NCI-H2227 (cell line): ENCODE measurements at regions not wholly inside any gene's neighbourhood (a gene's known extent, or its start where the extent isn't known, plus 50 kb on each side); places are given as distances from the start of the nearest gene placed in this dataset.
A peak's percentile ranks its signal among the peaks of the same experiment; 100 is the strongest.
"Not testable (repeated sequence)": the region's sequence is repeated elsewhere in the genome, so short reads cannot be mapped to it uniquely, and the experiment has no call there.

ENCODE experiments used
- DNase-seq: peaks from one replicate; lab custom pipeline; 2025; ENCODE audit not compliant: unreplicated experiment; lab: John Stamatoyannopoulos, UW

- DNase-seq = no peak
Measured at GRCh38 chr3:81375921-81376320, 385.5 kb downstream of the GBE1 start.

- DNase-seq = no peak
Measured at GRCh38 chr3:81364411-81364810, 397.0 kb downstream of the GBE1 start.

GRCh38 chr3:81363816-81364215 lies 397.6 kb downstream of the GBE1 start:
- DNase-seq = no peak

- no peak for DNase-seq
Measured at GRCh38 chr3:81354119-81354518, 407.3 kb downstream of the GBE1 start.

GRCh38 chr3:81352867-81353266 lies 408.6 kb downstream of the GBE1 start:
- DNase-seq = no peak

- DNase-seq = no peak
Measured at GRCh38 chr3:81349816-81350340, 411.6 kb downstream of the GBE1 start.

GRCh38 chr3:81339040-81339845 lies 422.2 kb downstream of the GBE1 start:
- DNase-seq = peak; percentile 9

GRCh38 chr3:81336470-81336869 lies 425.0 kb downstream of the GBE1 start:
- DNase-seq = no peak

- not testable (repeated sequence) for DNase-seq
Measured at GRCh38 chr3:81329835-81330234, 431.6 kb downstream of the GBE1 start.

GRCh38 chr3:81326245-81326644 lies 435.2 kb downstream of the GBE1 start:
- DNase-seq = no peak

- no peak for DNase-seq
Measured at GRCh38 chr3:81320862-81321261, 440.6 kb downstream of the GBE1 start.

GRCh38 chr3:81315030-81315429 lies 446.4 kb downstream of the GBE1 start:
- DNase-seq = peak; percentile 17

- no peak for DNase-seq
Measured at GRCh38 chr3:81311321-81311720, 450.1 kb downstream of the GBE1 start.

GRCh38 chr3:81308306-81308705 lies 453.1 kb downstream of the GBE1 start:
- no peak for DNase-seq

- no peak for DNase-seq
Measured at GRCh38 chr3:81307221-81307620, 454.2 kb downstream of the GBE1 start.

GRCh38 chr3:81303321-81303720 lies 458.1 kb downstream of the GBE1 start:
- peak; percentile 8 for DNase-seq

- peak; percentile 63 for DNase-seq
Measured at GRCh38 chr3:81302045-81302444, 459.4 kb downstream of the GBE1 start.

GRCh38 chr3:81301230-81301629 lies 460.2 kb downstream of the GBE1 start:
- DNase-seq = no peak

GRCh38 chr3:81300324-81300927 lies 461.0 kb downstream of the GBE1 start:
- DNase-seq = peak; percentile 2

- DNase-seq = no peak
Measured at GRCh38 chr3:81299481-81299880, 462.0 kb downstream of the GBE1 start.

- no peak for DNase-seq
Measured at GRCh38 chr3:81295906-81296577, 465.4 kb downstream of the GBE1 start.

- no peak for DNase-seq
Measured at GRCh38 chr3:81293156-81293555, 468.3 kb downstream of the GBE1 start.
